Epithelial cell of prostate (primary cell): ENCODE measurements at regions not wholly inside any gene's neighbourhood (a gene's known extent, or its start where the extent isn't known, plus 50 kb on each side); places are given as distances from the start of the nearest gene placed in this dataset.

Source experiments
- DNase-seq: peaks from one replicate; pipeline ENCODE4 v3.0.0-alpha.2; 2011; ENCODE audit warnings: low read depth, low spot score
- H3K27ac ChIP-seq: fragments of 450-650 bp; 2 replicates; pipeline ENCODE4 v1.5.1; 2017; ENCODE audit warnings: mild to moderate bottlenecking

GRCh38 chr2:238979636-238980035 lies 131.8 kb downstream of the TWIST2 start:
- no peak for DNase-seq
- no peak overlapping the region for H3K27ac ChIP-seq

- DNase-seq: no peak
- no peak overlapping the region for H3K27ac ChIP-seq
These were observed 137.3 kb downstream of the TWIST2 start for GRCh38 chr2:238985041-238985729.

- H3K27ac ChIP-seq: no peak overlapping the region
- no peak for DNase-seq
These were observed 138.1 kb downstream of the TWIST2 start for GRCh38 chr2:238985931-238986446.

GRCh38 chr2:238986491-238987351 lies 138.8 kb downstream of the TWIST2 start:
- DNase-seq: no peak
- no peak overlapping the region for H3K27ac ChIP-seq

- no peak overlapping the region for H3K27ac ChIP-seq
- no peak for DNase-seq
These were observed 139.6 kb downstream of the TWIST2 start for GRCh38 chr2:238987352-238987981.

- no peak overlapping the region for H3K27ac ChIP-seq
- DNase-seq: no peak
These were observed 140.2 kb downstream of the TWIST2 start for GRCh38 chr2:238988105-238988504.

GRCh38 chr2:238988752-238989151 lies 140.9 kb downstream of the TWIST2 start:
- no peak for DNase-seq
- no peak overlapping the region for H3K27ac ChIP-seq

- no peak overlapping the region for H3K27ac ChIP-seq
- no peak for DNase-seq
These were observed 141.6 kb downstream of the TWIST2 start for GRCh38 chr2:238989484-238989883.

- no peak for DNase-seq
These were observed 146.5 kb downstream of the TWIST2 start for GRCh38 chr2:238994432-238994831.

GRCh38 chr2:238994876-238995275 lies 147.0 kb downstream of the TWIST2 start:
- no peak for DNase-seq
- no peak overlapping the region for H3K27ac ChIP-seq

More at GRCh38 chr2:238994432-238994831, 146.5 kb downstream of the TWIST2 start:
- no peak overlapping the region for H3K27ac ChIP-seq

GRCh38 chr2:238995634-238996033 lies 147.7 kb downstream of the TWIST2 start:
- H3K27ac ChIP-seq: no peak overlapping the region
- DNase-seq: no peak

GRCh38 chr2:238996331-238997136 lies 148.6 kb downstream of the TWIST2 start:
- DNase-seq: no peak
- H3K27ac ChIP-seq: no peak overlapping the region

GRCh38 chr2:238997137-238997390 lies 149.2 kb downstream of the TWIST2 start:
- H3K27ac ChIP-seq: no peak overlapping the region
- DNase-seq: no peak

- DNase-seq: no peak
- H3K27ac ChIP-seq: no peak overlapping the region
These were observed 149.8 kb downstream of the TWIST2 start for GRCh38 chr2:238997684-238998083.
